ENCODE measurements at regions not wholly inside any gene's neighbourhood (a gene's known extent, or its start where the extent isn't known, plus 50 kb on each side); places are given as distances from the start of the nearest gene placed in this dataset.

GRCh38 chr14:61616524-61617185, 78.7 kb upstream of the HIF1A start:
- TF ChIP-seq CTCF (IDR thresholded peaks at IDR 0.05; ENCODE audit: low read depth, low read length, poor library complexity, severe bottlenecking) (no peak), EZH2phosphoT487 (IDR thresholded peaks at IDR 0.05; ENCODE audit: borderline replicate concordance, low read length) (no peak)
